Activated CD4-positive, alpha-beta memory T cell treated with anti-CD3 and anti-CD28 coated beads for 36 hours (primary cell): ENCODE measurements at regions not wholly inside any gene's neighbourhood (a gene's known extent, or its start where the extent isn't known, plus 50 kb on each side); places are given as distances from the start of the nearest gene placed in this dataset.

ENCODE experiments used
- CTCF ChIA-PET: fragments of 350-600 bp; sonication (Branson Sonifier 250); formaldehyde crosslinking; loops from one replicate; lab custom pipeline; 2021; ENCODE audit warnings: antibody characterized with exemption, inconsistent platforms; lab: Charles Lee
- POLR2A ChIA-PET: fragments of 350-600 bp; sonication (Branson Sonifier 250); formaldehyde crosslinking; loops from one replicate; lab custom pipeline; 2021; ENCODE audit warnings: antibody characterized with exemption; lab: Charles Lee
- DNase-seq: peaks from one replicate; pipeline ENCODE4 v3.0.0-alpha.2; 2020
- H3K27ac Mint-ChIP-seq: one replicate; pipeline ENCODE4 v1.8.0; 2021; ENCODE audit warnings: mixed read lengths
- H3K27me3 Mint-ChIP-seq: one replicate; pipeline ENCODE4 v1.8.0; 2021; ENCODE audit warnings: mixed read lengths
- H3K36me3 Mint-ChIP-seq: one replicate; pipeline ENCODE4 v1.8.0; 2021; ENCODE audit warnings: mixed read lengths
- H3K4me1 Mint-ChIP-seq: one replicate; pipeline ENCODE4 v1.8.0; 2021; ENCODE audit warnings: low read depth, mixed read lengths
- H3K4me3 Mint-ChIP-seq: one replicate; pipeline ENCODE4 v1.8.0; 2021; ENCODE audit warnings: mild to moderate bottlenecking, mixed read lengths
- H3K9me3 Mint-ChIP-seq: one replicate; pipeline ENCODE4 v1.8.0; 2021; ENCODE audit warnings: mixed read lengths
- intact Hi-C: fragments of 100-400 bp; cut with micrococcal nuclease; formaldehyde crosslinking; loops from one replicate; pipeline ENCODE4 v1.15.1; 2023

DNA sequence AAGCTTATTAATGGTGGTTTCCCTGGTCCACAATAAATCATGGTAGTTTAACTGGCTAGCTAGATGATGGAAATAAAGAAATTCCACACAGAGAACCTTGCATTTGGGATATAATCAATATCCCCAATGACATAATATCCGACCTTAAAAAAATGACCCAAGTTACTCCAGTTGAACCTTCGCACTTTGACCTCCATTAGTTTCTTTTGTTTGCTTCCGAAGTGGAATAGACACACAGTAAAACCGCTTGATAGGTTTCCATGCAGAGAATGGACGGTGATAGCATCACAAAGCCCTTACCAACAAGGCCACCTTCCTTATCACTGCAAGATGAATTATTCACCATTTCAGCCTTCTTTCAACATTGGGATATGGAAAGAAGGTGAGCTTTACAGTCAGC, 1966.1 kb upstream of the CELF4 start:
- Mint-ChIP-seq H3K4me3 (no peak overlapping the region), H3K4me1 (no peaks in the 10 kb centered on the region), H3K36me3 (no peaks in the 10 kb centered on the region), H3K9me3 (peaks cover 12% of the 10 kb centered on the region), H3K27ac (no peak overlapping the region), H3K27me3 (no peaks in the 10 kb centered on the region)
- ChIA-PET POLR2A (no interaction called here), CTCF (no interaction called here)
- intact Hi-C loops: no loop called here
- no peak for DNase-seq

DNA sequence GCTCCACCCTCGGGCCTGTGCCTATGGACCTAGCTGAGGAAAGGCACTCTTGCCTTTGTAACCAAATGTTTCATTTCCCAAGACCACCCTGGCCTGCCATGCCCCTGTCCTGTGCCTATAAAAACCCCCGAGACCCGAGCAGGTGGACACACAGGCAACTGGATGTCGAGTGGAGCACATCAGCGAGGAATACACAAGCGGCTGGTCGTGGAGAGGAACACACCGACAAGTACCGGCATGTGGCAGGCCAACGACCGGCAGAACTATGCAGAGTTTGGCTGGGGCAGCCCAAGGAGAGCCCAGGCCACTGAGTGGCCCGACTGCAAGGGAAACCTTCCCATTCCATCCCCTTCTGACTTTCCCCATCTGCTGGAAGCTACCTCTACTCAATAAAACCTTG, 1963.8 kb upstream of the CELF4 start:
- H3K4me1 Mint-ChIP-seq: no peaks in the 10 kb centered on the region
- ChIA-PET CTCF (no interaction called here), POLR2A (no interaction called here)
- H3K36me3 Mint-ChIP-seq: no peaks in the 10 kb centered on the region
- no peak for DNase-seq
- H3K9me3 Mint-ChIP-seq: peaks cover 12% of the 10 kb centered on the region
- intact Hi-C loops: no loop called here
- H3K4me3 Mint-ChIP-seq: no peak overlapping the region
- H3K27ac Mint-ChIP-seq: no peak overlapping the region
- H3K27me3 Mint-ChIP-seq: no peaks in the 10 kb centered on the region

DNA sequence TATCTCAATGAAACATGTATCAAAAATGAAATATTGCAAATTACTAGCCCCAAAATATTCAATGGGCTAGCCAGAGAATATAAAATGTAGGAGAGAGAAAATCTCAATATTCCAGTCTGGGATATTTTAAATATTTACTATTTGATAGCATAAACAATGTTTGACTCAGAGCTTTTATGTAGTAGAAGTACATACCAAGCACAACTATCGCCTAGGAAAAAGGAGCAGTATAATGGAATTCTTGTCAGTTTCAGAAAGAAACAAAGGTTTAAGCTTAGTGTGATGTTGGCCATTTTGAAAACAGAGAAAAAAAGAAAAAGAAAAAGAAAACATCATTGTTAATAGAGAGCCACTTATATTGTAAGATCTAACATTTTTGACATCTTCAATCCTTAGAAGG, 1961.9 kb upstream of the CELF4 start:
- no peaks in the 10 kb centered on the region for H3K27me3 Mint-ChIP-seq
- H3K9me3 Mint-ChIP-seq: peaks cover 10% of the 10 kb centered on the region
- H3K4me1 Mint-ChIP-seq: no peaks in the 10 kb centered on the region

DNA sequence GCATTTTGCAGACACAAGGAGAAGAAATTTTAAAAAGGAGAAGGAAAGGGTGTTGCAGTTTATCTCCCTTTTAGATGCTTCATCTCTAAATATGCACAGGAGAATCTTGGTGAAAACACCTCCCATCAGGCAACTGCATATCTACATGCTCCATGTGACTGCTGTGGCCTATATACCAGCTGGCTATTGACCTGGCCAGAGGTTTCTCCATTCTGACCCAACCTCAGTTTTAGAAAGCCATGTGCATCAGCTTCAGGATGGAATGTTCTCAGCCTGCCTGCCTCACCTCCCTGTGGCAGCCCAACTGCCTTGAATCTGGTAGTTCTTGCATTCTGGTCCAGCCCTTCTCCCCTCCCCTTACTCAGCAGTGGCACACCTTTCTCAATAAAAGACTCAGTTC, 1958.8 kb upstream of the CELF4 start:
- Mint-ChIP-seq H3K27me3 (no peaks in the 10 kb centered on the region), H3K9me3 (peaks cover 4% of the 10 kb centered on the region), H3K4me1 (no peaks in the 10 kb centered on the region), H3K27ac (no peak overlapping the region), H3K4me3 (no peak overlapping the region), H3K36me3 (no peaks in the 10 kb centered on the region)
- DNase-seq: no peak
- CTCF ChIA-PET: no interaction called here
- POLR2A ChIA-PET: no interaction called here
- intact Hi-C loops: no loop called here

More for the DNA sequence above, 1961.9 kb upstream of the CELF4 start:
- ChIA-PET POLR2A (no interaction called here), CTCF (no interaction called here)
- Mint-ChIP-seq H3K36me3 (no peaks in the 10 kb centered on the region), H3K27ac (no peak overlapping the region), H3K4me3 (no peak overlapping the region)
- intact Hi-C loops: no loop called here
- no peak for DNase-seq

DNA sequence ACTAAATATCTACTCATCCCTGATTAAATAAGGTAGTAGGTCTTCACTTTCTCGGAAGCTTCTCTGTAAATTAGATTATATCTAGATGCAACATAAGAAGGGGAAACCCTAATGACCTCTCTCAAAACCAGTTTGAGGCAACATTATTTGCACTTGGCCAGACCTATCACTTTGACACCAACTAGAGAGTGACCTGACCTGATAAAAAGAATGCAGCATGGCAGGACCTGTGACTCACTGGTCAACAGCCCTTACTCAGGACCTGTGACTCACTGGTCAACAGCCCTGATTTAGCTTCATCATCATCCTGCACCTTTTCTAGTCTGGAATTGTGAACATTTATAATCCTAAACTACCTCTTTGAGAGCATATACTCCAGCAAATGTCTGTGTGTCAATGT, 1957.7 kb upstream of the CELF4 start:
- peaks cover 2% of the 10 kb centered on the region for H3K9me3 Mint-ChIP-seq
- H3K36me3 Mint-ChIP-seq: no peaks in the 10 kb centered on the region
- no peaks in the 10 kb centered on the region for H3K4me1 Mint-ChIP-seq
- no peak overlapping the region for H3K4me3 Mint-ChIP-seq
- ChIA-PET CTCF (no interaction called here), POLR2A (no interaction called here)
- no peak for DNase-seq
- no peaks in the 10 kb centered on the region for H3K27me3 Mint-ChIP-seq
- intact Hi-C loops: no loop called here
- no peak overlapping the region for H3K27ac Mint-ChIP-seq

DNA sequence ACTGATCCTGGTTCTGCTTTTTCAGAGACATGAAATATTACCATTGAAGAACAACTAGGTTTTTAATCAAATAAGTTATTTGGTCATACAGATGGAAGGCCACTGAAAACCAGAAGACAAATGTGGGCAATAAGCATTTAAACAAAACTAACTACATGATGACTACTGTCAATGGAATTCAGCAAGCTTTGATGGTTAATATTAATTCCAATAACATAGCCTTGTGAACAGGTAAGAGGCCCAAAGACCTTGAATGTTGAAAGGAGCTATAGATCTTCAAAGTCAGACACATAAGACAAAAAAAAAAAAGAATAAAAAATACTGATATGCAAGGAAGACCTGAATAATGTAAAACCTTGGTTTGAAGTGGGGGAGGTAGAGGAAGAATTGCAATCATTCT, 1955.6 kb upstream of the CELF4 start:
- ChIA-PET POLR2A (no interaction called here), CTCF (no interaction called here)
- Mint-ChIP-seq H3K9me3 (no peaks in the 10 kb centered on the region), H3K4me1 (no peaks in the 10 kb centered on the region), H3K27ac (no peak overlapping the region), H3K36me3 (no peaks in the 10 kb centered on the region), H3K4me3 (no peak overlapping the region), H3K27me3 (no peaks in the 10 kb centered on the region)
- no peak for DNase-seq
- intact Hi-C loops: no loop called here

DNA sequence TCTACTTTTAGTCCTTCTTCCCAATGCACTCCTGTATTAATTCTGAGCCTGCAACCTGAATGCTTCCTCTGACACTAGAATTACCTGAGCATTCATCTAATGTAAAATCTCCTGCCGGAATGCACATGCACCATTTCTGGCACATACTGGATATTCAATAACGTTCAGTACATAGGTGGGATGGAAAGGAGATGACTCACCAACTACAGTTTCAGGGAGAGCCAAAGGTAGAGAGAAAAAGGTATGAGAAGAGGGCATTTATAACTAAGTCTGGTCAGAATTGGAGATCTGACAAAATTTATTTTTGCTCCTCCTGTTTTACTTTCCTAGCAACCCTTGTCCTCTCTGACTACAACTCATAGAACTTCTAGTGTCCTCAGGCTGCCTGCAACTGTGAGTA, 1954.1 kb upstream of the CELF4 start:
- H3K4me3 Mint-ChIP-seq: no peak overlapping the region
- H3K27ac Mint-ChIP-seq: no peak overlapping the region
- H3K9me3 Mint-ChIP-seq: no peaks in the 10 kb centered on the region
- no peak for DNase-seq
- no peaks in the 10 kb centered on the region for H3K36me3 Mint-ChIP-seq
- H3K27me3 Mint-ChIP-seq: no peaks in the 10 kb centered on the region
- H3K4me1 Mint-ChIP-seq: no peaks in the 10 kb centered on the region
- intact Hi-C loops: no loop called here
- POLR2A ChIA-PET: no interaction called here
- CTCF ChIA-PET: no interaction called here

DNA sequence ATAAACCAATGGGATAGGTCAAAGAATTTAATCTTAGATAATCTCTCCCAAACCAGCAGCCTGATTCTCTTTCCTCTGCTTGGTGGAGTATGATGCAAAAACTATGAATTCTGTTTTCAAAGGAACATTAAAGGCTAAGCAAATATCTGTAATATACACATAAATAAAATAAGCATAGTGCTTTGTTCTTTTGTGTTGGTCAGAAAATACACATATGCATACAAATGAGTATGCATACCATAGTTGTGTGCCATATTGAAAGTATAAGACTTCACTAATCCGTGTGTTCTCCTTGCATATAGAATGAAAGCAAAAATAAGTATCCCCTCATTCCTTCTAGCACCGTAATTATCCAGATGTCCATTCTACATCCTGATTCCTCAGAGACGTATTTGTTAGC, 1949.7 kb upstream of the CELF4 start:
- CTCF ChIA-PET: no interaction called here
- Mint-ChIP-seq H3K9me3 (peaks cover 5% of the 10 kb centered on the region), H3K27me3 (no peaks in the 10 kb centered on the region), H3K36me3 (no peaks in the 10 kb centered on the region), H3K4me1 (no peaks in the 10 kb centered on the region), H3K27ac (no peak overlapping the region), H3K4me3 (no peak overlapping the region)
- POLR2A ChIA-PET: no interaction called here
- intact Hi-C loops: no loop called here
- DNase-seq: no peak

DNA sequence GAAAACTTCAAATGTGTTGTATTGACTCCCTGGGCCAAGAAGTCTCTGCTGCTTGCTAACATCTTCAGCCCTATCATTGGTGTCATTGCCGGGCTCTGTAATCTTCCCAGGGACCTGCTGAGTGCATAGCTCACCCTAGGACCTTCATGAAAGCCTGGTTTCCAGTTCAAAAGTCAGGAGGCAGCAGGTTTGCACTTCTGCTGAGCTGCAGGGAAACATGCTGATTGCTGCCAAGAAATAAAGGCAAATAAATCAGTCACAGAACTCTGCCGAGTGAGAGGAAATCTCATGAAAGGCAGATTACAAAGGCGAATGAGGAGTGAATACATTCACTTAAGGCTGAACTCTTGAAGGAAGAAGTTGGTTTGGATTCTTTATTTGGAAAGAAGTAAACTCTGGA, 1947.6 kb upstream of the CELF4 start:
- peaks cover 7% of the 10 kb centered on the region for H3K9me3 Mint-ChIP-seq
- intact Hi-C loops: no loop called here
- ChIA-PET POLR2A (no interaction called here), CTCF (no interaction called here)
- no peak overlapping the region for H3K4me3 Mint-ChIP-seq
- H3K36me3 Mint-ChIP-seq: no peaks in the 10 kb centered on the region
- H3K27me3 Mint-ChIP-seq: no peaks in the 10 kb centered on the region
- no peaks in the 10 kb centered on the region for H3K4me1 Mint-ChIP-seq
- H3K27ac Mint-ChIP-seq: no peak overlapping the region
- no peak for DNase-seq

DNA sequence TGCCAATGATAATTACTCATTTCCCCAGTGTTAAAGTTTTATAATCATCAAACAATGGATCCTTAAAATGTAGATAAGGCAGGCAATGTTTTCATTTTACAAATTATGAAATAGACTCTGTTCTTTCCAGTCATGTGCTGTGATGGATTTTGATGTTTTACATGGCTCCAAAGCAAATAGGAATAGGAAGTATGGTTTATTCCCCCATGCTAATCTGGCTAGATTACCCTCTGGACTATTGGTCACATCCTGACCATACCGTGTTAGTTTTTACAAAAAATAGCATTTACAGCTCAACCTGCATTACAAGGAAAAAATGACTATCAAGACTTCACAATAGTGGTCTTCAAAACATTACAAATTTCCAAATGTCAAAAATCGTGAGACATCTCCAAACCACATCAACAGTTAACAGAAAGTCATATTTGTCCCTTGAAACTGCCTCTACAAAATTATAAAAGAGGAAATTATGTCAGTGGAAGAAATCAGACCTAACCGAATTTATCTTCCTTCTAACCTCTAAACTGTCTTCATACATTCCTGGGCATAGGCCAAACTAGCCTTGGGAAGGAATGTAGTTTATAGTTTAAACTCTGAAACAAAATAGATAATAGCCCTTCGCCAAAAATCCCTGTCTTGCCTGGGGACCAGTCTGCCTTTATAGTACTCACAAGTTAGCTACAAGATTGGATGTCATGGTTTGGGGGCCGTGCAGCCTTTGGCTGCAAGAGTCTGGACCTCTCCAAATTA, 1941.2 kb upstream of the CELF4 start:
- no peak for DNase-seq
- ChIA-PET CTCF (no interaction called here), POLR2A (no interaction called here)
- Mint-ChIP-seq H3K9me3 (peaks cover 11% of the 10 kb centered on the region), H3K27me3 (no peaks in the 10 kb centered on the region), H3K36me3 (no peaks in the 10 kb centered on the region), H3K27ac (no peak overlapping the region), H3K4me3 (no peak overlapping the region), H3K4me1 (no peaks in the 10 kb centered on the region)
- intact Hi-C loops: no loop called here

DNA sequence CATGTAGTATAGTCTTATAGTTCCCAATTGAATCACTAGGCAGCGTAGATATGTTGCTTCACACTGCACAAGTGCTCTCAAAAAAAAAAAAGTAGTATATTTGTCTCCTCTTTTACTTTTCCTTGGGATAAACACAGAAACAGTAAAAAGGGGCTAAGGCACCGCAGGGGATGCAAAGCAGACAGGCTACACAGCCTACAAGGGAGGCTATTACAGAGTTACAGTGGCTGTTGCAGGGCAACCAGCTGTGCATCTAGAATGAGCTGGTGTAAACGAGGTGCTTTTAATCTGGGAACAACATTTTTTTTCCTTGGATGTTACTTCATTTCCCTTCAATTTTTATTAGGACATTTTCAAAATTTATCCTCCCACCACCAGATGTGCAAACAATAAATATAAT, 1934.7 kb upstream of the CELF4 start:
- Mint-ChIP-seq H3K4me1 (no peaks in the 10 kb centered on the region), H3K9me3 (no peaks in the 10 kb centered on the region), H3K27me3 (no peaks in the 10 kb centered on the region), H3K4me3 (no peak overlapping the region), H3K27ac (no peak overlapping the region), H3K36me3 (no peaks in the 10 kb centered on the region)
- no peak for DNase-seq
- ChIA-PET CTCF (no interaction called here), POLR2A (no interaction called here)
- intact Hi-C loops: no loop called here

DNA sequence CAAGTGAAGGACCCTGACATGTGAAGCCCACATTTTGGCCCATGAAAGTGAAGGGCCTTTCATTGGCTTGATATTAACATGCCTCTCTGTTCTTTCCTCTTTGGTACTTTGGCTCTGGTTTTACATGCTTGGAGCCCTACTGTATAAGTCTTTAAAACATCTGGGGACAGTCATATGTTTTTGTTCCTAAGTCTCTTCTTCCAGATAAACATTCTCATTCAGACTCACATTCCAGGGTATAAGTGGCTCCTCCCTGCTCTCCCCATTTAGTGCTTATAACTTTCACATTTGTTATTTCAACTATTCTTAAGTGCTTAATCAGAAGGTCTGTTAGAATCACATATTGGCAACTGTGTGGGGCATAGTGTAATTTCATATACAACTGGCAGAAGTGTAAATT, 1932.2 kb upstream of the CELF4 start:
- no peak for DNase-seq
- Mint-ChIP-seq H3K4me1 (no peaks in the 10 kb centered on the region), H3K4me3 (no peak overlapping the region), H3K9me3 (peaks cover 4% of the 10 kb centered on the region), H3K36me3 (no peaks in the 10 kb centered on the region), H3K27me3 (no peaks in the 10 kb centered on the region), H3K27ac (no peak overlapping the region)
- CTCF ChIA-PET: no interaction called here
- POLR2A ChIA-PET: no interaction called here
- intact Hi-C loops: no loop called here

DNA sequence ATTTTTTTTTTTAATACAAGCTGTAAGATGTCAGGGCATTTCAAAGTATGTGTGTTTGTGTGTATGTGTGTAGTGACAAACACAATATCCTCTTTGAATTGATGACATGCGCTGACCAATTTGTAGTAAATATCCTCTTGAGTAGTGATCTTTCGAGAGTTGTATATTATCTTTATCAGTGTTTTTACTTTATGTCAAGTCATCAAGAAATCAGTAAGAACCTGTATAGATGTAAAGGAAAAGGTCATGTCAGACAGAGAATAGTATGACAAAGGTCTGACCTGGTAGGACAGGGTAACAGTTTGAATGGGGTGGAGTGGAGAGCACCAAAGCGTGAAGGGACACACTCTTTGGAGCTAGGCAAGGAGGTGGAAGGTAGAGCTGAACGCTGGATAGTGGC, 1931.4 kb upstream of the CELF4 start:
- Mint-ChIP-seq H3K4me1 (no peaks in the 10 kb centered on the region), H3K4me3 (no peak overlapping the region), H3K9me3 (peaks cover 8% of the 10 kb centered on the region), H3K27ac (no peak overlapping the region), H3K27me3 (no peaks in the 10 kb centered on the region), H3K36me3 (no peaks in the 10 kb centered on the region)
- no peak for DNase-seq
- ChIA-PET POLR2A (no interaction called here), CTCF (no interaction called here)
- intact Hi-C loops: no loop called here
